Right forelimb (tissue), 1 donor: ENCODE measurements at regions not wholly inside any gene's neighbourhood (a gene's known extent, or its start where the extent isn't known, plus 50 kb on each side); places are given as distances from the start of the nearest gene placed in this dataset.

ENCODE experiments used
- DNase-seq: peaks from one replicate; pipeline ENCODE4 v3.0.0-alpha.2; 2018

- no peak for DNase-seq
Measured at GRCh38 chr2:158006961-158007719, 94.5 kb upstream of the UPP2 start.

DNA sequence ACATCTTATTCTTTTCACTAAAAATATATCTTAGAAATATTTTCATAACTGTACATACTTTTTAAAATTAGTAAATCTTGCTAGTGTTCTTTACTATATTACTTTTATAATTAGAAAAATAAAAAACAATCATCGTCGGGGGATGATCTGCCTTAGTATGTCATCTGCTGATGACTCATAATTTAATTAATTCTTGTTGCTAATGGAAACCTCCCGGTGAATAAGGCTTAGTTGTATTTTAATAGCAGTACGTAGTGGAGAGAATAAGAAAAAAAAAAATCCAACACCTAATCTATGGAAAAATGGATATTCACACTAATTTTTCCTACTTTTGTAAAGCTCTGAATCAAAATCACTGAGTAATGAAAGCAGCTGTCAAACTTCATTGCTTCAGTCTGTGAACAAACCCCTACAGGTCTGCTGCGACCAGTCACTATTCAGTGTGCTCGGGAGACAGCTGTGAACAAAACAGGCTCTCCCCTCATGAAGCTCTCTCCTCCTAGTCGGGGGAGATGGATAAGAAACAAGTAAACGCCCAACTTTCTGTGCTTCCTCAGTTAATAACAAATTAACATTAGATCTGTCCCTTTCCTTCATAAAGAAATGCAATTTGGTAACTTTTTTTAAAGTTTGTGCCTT is 97.4 kb upstream of the UPP2 start:
- no peak for DNase-seq

DNA sequence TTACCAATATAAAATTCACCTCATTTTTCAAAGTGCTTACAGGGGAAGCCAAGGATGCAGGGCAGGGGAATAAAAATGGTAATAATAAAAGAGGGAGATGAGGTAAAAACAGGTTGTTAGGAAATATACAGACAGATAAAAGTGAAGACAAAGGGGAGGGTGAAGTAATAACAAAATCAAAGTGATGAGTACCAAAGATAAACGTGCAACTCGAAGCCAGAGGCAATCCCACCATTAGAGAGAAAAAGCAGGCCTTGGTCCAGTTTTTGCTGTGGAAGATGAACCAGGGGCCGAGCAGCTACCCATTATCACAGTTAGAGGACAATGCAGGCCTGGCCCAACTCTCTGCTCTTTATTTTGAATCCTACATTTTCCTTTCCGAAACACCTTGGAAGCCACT is 99.6 kb upstream of the UPP2 start:
- no peak for DNase-seq

- no peak for DNase-seq
Measured at GRCh38 chr2:157996799-157997198, 104.9 kb upstream of the UPP2 start.

- no peak for DNase-seq
Measured at GRCh38 chr2:157995117-157995516, 106.6 kb upstream of the UPP2 start.

GRCh38 chr2:157991932-157992331 is 109.7 kb upstream of the UPP2 start:
- no peak for DNase-seq

- DNase-seq, result no peak
Measured at GRCh38 chr2:157990173-157990572, 111.5 kb upstream of the UPP2 start.

- no peak for DNase-seq
Measured at GRCh38 chr2:157989227-157989626, 112.4 kb upstream of the UPP2 start.

DNA sequence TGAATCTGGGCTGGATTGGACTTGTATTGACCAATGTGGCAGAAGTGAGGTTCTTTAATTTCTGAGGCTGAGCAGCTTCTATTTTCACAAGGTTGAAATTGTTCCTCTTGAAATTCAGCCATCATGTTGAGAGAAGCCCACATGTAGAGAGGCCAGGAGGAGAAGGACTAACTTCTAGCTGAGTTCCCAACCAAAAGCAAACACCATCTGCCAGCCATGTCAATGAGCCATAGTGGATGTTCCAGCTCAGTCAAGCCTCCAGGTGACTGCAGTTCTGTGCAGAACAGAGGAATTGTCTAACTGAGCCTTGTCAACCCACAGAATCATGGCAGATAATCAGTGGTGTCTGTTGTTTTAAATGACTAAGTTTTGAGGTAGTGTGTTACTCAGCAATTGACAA is 110.6 kb upstream of the ACVR1 start:
- no peak for DNase-seq

DNA sequence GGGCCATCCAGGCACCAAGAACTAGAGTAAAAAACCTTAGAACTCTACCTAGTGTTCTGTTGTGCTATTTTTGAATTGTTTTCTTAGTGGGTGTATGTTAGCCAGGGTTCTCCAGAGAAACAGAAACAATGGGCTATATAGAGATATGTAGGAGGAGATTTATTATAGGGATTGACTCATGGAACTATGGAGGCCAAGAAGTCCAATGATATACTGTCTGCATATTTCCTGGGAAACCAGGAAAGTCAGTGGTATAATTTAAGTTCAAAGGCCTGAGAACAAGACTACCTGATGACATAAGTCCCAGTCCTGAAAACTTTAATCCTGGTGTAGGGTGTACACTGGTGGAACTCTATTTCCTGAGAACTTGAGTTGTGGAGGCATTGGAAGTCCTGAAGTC is 108.7 kb upstream of the ACVR1 start:
- no peak for DNase-seq

DNA sequence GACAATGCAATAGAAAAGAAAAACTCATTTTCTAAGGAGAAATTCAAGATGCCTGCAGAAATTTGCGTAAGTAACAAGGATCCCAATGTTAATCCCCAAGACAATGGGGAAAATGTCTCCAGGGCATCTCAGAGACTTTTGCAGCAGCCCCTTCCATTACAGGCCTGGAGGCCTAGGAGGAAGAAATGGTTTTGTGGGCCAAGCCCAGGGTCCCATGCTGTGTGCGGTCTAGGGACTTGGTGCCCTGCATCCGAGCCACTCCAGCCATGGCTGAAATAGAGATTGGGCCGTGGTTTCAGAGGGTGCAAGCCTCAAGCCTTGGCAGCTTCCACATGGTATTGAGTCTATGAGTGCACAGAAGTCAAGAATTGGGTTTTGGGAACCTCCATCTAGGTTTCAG is 103.9 kb upstream of the ACVR1 start:
- no peak for DNase-seq

DNA sequence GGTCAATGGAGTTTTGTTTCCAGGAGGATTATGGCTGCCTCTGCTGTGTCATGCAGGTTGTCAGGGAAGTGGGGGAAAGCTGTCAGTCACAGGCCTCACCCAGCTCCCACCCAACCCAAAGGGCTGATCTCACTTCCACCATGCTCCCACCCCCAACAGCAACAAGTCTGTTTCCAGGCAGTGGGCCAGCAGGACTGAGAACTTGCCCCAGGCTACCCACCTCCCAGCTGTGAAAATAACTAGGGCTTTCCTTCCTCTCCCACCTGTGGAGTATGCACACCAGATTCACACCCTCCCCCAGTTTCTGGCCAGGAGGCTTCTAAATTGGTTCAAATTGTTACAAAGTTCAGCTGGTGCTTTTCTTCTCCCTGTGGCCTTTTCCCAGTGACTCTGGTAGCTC is 95.6 kb upstream of the ACVR1 start:
- DNase-seq, result no peak

- no peak for DNase-seq
Measured at GRCh38 chr2:157967856-157968255, 91.7 kb upstream of the ACVR1 start.

DNA sequence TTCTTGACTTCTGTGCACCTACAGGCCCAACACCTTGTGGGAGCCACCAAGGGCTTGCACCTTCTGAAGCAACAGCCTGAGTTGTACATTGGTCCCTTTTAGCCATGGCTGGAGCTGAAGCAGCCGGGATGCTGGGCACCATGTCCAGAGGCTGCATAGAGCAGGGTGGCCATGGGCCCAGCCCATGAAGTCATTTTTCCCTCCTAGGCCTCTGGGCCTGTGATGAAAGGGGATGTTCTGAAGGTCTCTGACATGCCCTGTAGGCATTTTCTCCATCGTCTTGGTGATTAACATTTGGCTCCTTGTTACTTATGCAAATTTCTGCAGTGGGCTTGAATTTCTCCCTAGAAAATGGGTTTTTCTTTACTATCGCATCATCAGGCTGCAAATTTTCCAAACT is 83.1 kb upstream of the ACVR1 start:
- DNase-seq, result no peak

DNA sequence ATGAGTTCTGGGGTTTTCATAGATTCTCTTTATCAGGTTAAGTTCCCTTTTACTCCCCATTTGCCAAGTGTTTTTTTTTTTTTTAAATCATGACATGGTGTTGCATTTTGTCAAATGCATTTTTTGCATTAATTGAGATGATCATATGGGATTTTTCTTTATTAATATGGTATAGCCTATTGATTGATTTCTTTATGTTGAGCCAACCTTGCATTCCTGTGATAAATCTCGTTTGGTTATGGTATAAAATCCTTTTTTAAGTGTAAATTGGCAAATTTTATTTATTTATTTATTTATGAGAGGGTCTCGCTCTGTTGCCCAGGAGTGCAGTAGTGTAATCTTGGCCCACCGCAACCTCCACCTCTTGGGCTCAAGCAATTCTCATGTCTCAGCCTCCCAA is 81.5 kb upstream of the ACVR1 start:
- DNase-seq, result no peak

DNA sequence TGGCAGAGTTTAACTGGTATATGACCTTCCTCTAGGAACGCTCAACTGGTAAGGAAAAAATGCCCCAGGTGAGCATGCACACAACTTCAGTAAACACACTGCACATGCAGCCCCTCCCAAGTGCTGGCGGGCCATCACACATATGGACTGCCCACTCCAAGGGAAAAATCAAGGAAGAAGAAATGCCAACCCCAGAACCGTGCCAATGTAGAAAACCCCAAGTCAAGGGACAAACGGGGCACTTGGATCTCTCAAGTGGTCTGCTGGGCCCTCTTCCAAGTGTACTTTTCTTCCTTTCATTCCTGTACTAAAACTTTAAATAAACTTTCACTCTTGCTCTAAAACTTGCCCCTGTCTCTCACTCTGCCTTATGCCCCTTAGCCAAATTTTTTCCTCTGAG is 76.4 kb upstream of the ACVR1 start:
- DNase-seq, result no peak

DNA sequence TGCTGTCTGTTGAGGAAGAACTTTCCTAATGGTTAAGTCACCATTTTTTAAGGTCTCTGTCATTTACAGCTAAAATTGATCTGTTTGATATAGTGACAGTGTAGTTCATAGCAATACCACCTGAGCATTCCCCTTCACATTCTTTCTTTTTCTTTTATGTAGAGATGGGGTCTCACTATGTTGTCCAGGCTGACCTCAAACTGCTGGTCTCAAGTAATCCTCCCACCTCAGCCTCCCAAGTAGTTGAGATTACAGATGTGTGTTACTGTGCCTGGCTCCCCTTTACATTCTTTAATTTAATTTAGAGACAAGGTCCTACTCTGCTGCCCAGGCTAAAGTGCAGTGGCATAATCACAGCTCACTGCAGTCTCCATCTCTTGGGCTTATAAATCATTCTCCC is 72.7 kb upstream of the ACVR1 start:
- no peak for DNase-seq

DNA sequence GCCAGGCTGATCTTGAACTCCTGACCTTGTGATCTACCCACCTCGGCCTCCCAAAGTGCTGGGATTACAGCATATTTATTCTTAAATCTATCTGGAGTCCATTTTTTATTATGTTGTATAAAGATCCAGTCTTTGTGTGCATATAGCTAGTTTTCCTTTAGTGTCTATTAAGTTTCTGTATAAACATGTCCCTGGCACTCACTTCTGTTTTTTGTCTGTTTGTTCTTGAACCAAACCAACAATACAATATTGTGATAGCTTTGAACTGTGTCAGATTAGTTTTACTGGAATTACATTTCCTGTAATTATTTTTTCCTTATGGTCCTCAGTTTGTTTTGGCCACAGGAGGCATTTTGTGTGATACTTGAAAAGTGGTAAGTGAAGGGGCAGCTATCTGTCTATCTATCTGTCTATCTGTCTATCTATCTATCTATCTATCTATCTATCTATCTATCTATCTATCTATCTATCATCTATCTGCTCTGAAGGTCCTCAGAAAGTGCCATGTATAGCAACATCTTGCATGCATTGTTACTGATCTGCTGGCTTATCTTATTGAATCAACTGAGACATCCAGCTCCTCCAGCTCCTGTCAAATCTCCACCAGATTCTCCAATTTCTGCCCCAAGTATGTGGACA is 70.9 kb upstream of the ACVR1 start:
- DNase-seq, result no peak

GRCh38 chr2:157940024-157940423 is 63.9 kb upstream of the ACVR1 start:
- DNase-seq, result no peak

DNA sequence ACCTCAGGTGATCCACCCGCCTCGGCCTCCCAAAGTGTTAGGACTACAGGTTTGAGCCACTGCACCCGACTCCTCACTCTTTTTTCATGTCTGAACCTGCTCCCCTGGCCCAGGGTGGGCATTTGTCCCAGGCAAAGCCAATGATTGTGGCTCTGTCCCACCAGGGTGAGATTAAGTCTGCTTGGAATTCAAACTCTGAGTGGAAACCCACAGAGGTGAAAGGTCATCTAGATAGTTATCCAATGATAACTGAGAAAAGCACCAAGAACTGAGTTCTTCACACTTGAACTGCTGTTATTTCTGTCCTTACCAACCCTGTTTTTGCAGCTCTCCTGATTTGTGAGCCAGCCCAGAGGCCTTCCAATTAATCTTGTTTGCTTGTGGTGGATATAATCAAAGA is 62.4 kb upstream of the ACVR1 start:
- DNase-seq, result no peak

GRCh38 chr2:157936406-157936805 is 60.3 kb upstream of the ACVR1 start:
- DNase-seq, result no peak

DNA sequence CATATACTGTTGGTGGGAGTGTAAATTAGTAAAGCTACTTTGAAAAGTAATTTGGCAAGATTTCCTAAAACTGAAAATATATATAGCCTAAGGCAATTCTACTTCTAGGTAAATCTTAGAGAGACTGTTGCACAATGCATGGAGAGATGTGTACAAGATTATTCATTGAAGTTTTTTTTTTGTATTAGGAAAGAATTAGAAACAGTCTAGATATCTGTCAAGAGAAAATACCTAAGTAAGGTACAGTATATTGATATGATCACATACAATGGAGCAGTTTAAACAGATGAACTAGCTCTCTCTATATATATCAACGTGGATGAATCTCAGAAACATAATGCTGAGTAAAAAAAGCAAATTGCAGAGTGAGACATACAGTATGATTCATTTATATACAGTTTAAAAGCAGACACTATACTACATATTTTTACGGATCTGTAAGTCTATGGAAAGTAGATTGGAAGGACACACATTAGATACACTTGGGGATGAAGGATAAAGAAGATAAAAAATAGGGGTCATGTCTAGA is 59.3 kb upstream of the ACVR1 start:
- DNase-seq, result no peak

- DNase-seq, result no peak
Measured at GRCh38 chr2:157934684-157935377, 58.7 kb upstream of the ACVR1 start.
